T-helper 17 cell (primary cell): ENCODE measurements at regions not wholly inside any gene's neighbourhood (a gene's known extent, or its start where the extent isn't known, plus 50 kb on each side); places are given as distances from the start of the nearest gene placed in this dataset.

Experiments used
- ATAC-seq: fragments of 150-1000 bp; cut with Tn5 transposase; 2 replicates; pipeline ENCODE4 v1.10.0; 2021; ENCODE audit warnings: mild to moderate bottlenecking, moderate library complexity
- DNase-seq, 3 donors: peaks; one replicate each; pipeline versions ENCODE4 v3.0.0 to v3.0.0-alpha.2; 2020 to 2021
- H3K9me3 ChIP-seq: one replicate; pipeline ENCODE4 v1.7.0; 2013; ENCODE audit warnings: low read length, mild to moderate bottlenecking; ENCODE audit not compliant: control insufficient read depth, poor library complexity, severe bottlenecking
- H3K27ac Mint-ChIP-seq: one replicate; pipeline ENCODE4 v1.8.0; 2022; ENCODE audit warnings: mild to moderate bottlenecking, moderate library complexity, mixed read lengths
- H3K27me3 Mint-ChIP-seq: one replicate; pipeline ENCODE4 v1.8.0; 2022; ENCODE audit warnings: mixed read lengths
- H3K36me3 Mint-ChIP-seq: one replicate; pipeline ENCODE4 v1.8.0; 2022; ENCODE audit warnings: low read depth, mixed read lengths
- H3K4me1 Mint-ChIP-seq: one replicate; pipeline ENCODE4 v1.8.0; 2022; ENCODE audit warnings: mild to moderate bottlenecking, mixed read lengths
- H3K4me3 Mint-ChIP-seq: one replicate; pipeline ENCODE4 v1.8.0; 2022; ENCODE audit warnings: mild to moderate bottlenecking, moderate library complexity, mixed read lengths

DNA sequence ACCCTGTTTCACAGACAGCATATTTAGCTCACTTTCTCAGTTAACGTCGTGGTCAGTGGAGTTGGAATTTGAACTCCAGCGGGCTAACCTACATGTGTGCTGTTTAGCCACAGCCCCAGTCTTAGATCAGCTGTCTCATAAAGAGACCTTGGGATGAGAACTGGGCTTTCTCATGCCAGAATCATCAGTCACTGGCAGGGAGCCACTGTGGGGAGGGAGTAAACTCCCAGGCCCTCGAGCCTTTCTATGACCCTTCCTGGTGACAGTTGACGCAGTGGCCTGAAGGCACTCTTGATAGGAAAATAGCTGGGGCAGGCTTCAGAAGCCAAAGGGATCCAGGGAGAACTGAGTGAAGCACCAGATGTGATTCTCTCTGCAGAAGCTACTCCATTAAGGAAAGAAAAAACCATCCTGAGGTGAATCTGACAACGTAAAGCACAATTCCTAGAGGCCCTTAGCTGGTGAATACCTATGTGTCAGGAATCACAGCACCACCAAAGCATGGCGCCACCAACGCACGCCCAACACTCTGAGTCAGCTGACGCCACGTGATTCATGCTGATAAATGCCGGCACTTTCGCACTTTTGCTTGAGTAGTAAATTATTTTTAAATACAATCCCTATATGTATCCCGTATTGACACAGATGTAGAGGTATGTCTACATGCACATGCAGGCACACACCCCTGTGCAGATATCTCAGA lies 279.6 kb upstream of the TMEM132C start:
- no peaks in the 10 kb centered on the region for H3K4me1 Mint-ChIP-seq
- ATAC-seq, result no peak
- no peak for DNase-seq
- no peaks in the 10 kb centered on the region for H3K9me3 ChIP-seq
- no peaks in the 10 kb centered on the region for H3K27me3 Mint-ChIP-seq
- H3K36me3 Mint-ChIP-seq, result no peaks in the 10 kb centered on the region
- H3K27ac Mint-ChIP-seq, result no peak overlapping the region
- H3K4me3 Mint-ChIP-seq, result no peak overlapping the region

DNA sequence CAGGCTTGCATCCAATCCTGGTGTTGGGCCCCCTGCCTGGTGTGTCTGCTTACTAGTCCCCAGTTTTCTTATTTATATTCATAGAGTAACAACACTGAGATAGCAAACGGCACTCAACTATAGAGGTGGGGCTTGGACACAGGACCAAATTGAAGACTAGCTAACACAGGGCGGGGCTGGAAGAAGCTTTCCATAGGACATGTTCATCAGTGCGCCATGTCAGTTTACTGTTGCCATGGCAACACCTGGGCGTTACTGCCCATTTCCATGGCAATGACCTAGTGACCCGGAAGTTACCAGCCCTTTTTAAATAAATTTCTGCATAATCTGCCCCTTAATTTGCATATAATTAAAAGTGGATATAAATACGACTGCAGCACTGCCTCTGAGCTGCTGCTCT lies 275.5 kb upstream of the TMEM132C start:
- Mint-ChIP-seq H3K36me3 (no peaks in the 10 kb centered on the region), H3K4me3 (no peak overlapping the region), H3K4me1 (no peaks in the 10 kb centered on the region), H3K27me3 (no peaks in the 10 kb centered on the region), H3K27ac (no peak overlapping the region)
- DNase-seq, result no peak
- H3K9me3 ChIP-seq, result no peaks in the 10 kb centered on the region
- no peak for ATAC-seq

DNA sequence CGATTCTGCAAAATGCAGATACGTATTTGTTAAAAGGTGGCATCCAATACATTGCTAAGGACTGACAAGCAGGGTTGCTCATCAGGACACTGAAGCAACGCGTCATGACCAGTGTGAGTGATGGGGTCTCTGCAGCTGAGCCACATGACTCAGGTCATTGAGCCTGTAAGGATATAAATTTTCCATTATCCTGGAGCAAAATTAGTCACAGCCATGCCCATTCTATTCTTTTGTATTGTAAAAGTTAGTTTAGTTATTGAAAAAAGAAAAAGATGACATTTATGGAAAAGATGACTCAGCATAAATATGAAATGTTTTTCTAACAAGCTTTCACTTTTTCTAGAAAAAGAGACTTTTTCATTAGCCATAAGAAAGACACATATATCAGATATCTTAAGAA lies 268.0 kb upstream of the TMEM132C start:
- ATAC-seq (no peak), DNase-seq (no peak)
- Mint-ChIP-seq H3K4me1 (no peaks in the 10 kb centered on the region), H3K4me3 (no peak overlapping the region), H3K36me3 (no peaks in the 10 kb centered on the region), H3K27me3 (no peaks in the 10 kb centered on the region), H3K27ac (no peak overlapping the region)
- no peaks in the 10 kb centered on the region for H3K9me3 ChIP-seq

DNA sequence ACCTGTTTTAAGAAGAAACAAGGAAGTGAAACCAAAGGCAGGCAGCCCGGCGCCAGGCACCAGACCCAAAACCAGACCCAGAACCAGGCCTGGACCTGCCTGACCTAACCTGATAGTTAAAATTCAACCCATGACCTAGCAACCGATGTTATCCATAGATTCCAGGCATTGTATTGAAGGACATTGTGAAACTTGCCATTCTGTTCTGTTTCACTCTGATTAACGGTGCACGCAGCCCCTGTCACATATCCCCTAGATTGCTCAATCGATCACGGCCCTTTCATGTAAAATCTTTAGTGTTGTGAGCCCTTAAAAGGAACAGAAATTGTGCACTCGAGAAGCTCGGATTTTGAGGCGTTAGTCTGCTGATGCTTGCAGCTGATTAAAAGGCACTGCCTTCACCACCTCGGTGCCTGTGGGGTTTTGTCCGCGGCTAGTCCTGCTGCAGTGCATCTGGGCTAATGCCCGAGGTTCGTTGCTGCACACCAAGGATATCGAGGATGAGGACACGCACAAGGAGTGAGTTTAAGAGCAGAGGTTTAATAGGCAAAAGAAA lies 262.5 kb upstream of the TMEM132C start:
- no peak for ATAC-seq
- H3K9me3 ChIP-seq, result no peaks in the 10 kb centered on the region
- no peaks in the 10 kb centered on the region for H3K4me1 Mint-ChIP-seq
- no peak overlapping the region for H3K27ac Mint-ChIP-seq
- no peak overlapping the region for H3K4me3 Mint-ChIP-seq
- no peak for DNase-seq
- no peaks in the 10 kb centered on the region for H3K36me3 Mint-ChIP-seq
- H3K27me3 Mint-ChIP-seq, result no peaks in the 10 kb centered on the region

DNA sequence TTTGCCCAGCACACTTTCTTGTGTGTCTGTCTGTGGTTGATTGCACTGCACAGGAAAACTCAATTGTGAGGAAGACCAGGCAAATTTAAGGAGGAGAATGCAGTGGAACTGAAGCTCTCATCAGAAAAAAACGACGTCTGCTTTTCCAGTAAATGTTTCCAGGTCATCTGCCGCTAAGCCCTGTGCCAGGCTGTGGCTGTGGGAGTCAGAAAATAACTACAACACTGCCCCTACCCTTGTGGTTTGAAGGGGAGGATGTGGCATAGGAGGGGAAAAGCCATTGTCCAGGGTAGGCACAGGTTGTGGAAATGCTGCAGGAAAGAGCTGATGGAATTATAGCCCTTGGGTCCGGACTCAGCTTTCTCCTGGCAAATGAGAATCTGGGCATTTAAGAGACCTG lies 259.7 kb upstream of the TMEM132C start:
- Mint-ChIP-seq H3K27ac (no peak overlapping the region), H3K4me3 (no peak overlapping the region), H3K36me3 (no peaks in the 10 kb centered on the region), H3K27me3 (no peaks in the 10 kb centered on the region), H3K4me1 (no peaks in the 10 kb centered on the region)
- H3K9me3 ChIP-seq, result no peaks in the 10 kb centered on the region
- ATAC-seq (no peak), DNase-seq (no peak)

DNA sequence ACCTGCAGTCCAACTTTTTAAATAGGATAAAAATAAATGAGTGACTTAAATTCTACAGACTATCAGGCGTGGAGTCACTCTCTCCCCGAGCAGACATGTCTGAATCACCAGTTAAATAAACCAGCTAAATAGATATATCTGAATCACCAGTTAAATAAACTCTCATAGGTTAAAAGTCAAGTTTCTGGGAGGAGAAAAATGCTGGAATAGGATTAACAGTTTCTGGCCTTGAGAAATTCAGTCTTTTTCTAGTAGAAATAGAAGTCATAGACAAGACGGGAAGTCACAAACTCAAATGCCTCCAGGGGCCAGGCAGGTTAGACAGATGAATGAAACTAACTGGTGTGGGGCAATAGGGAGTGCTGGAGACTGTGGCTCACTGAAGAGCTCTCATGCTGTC lies 258.6 kb upstream of the TMEM132C start:
- Mint-ChIP-seq H3K27ac (no peak overlapping the region), H3K27me3 (no peaks in the 10 kb centered on the region), H3K4me1 (no peaks in the 10 kb centered on the region), H3K4me3 (no peak overlapping the region), H3K36me3 (no peaks in the 10 kb centered on the region)
- ATAC-seq, result no peak
- no peak for DNase-seq
- no peaks in the 10 kb centered on the region for H3K9me3 ChIP-seq

DNA sequence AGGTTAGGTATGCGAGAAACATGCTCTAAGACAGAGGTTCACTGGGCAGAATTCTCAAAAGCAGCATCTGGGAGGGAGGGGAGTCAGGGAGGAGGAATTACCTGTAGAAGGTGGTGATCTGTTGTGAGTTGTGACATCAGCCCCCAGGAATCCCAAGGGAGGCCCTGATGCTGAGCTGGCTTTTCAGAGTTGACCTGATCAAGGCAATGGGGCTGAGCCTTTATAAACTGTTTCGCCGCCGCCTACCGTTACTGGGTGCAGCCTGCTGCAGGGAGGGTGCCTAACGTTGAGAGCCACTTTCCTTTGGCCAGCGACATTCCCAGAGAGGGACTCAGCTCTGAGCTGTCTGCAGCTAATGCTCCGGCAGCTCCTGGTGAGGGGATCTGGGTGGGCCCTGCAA lies 257.9 kb upstream of the TMEM132C start:
- DNase-seq, result no peak
- Mint-ChIP-seq H3K4me1 (no peaks in the 10 kb centered on the region), H3K4me3 (no peak overlapping the region), H3K27me3 (no peaks in the 10 kb centered on the region), H3K27ac (no peak overlapping the region), H3K36me3 (no peaks in the 10 kb centered on the region)
- no peak for ATAC-seq
- no peaks in the 10 kb centered on the region for H3K9me3 ChIP-seq

DNA sequence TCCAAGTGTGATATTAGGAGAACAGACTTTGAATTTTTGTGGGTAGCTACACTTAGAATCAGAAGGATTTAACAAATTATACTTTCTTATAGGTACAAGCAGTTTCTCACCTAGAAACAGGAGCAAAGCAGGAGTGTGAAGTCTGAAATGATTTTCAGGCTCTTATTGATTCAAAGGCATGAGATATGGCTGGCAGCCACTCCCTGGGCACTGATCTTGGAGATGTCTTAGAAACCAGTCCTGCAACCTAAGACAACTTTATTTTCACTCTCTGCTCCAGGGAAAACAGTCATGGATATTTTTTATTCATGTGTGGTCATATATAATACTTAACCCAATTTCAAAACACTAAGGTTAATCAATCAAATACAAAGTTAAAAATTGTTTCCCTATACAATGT lies 254.9 kb upstream of the TMEM132C start:
- Mint-ChIP-seq H3K36me3 (no peaks in the 10 kb centered on the region), H3K4me3 (no peak overlapping the region), H3K27me3 (no peaks in the 10 kb centered on the region), H3K27ac (no peak overlapping the region), H3K4me1 (no peaks in the 10 kb centered on the region)
- DNase-seq (no peak), ATAC-seq (no peak)
- H3K9me3 ChIP-seq, result no peaks in the 10 kb centered on the region

DNA sequence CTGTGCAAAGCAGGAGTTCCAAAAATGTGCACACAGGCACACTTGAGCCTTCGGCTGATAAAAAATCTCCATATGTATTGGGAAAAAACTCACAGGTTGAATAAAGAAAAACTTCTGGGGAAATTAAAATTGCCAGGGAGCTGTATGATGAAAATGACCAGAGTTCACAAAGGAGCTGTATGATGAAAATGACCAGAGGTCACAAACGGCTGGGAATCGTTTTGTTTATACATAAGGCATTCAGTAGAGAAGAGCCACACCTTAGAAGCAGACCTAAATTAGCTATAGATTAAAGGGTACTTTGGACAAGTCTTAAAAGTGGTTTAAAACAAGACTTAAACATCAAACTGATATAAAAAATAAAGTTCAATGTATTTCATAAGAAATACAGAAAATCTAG lies 251.7 kb upstream of the TMEM132C start:
- DNase-seq (no peak), ATAC-seq (no peak)
- Mint-ChIP-seq H3K27me3 (no peaks in the 10 kb centered on the region), H3K4me1 (no peaks in the 10 kb centered on the region), H3K4me3 (no peak overlapping the region), H3K27ac (no peak overlapping the region), H3K36me3 (no peaks in the 10 kb centered on the region)
- H3K9me3 ChIP-seq, result no peaks in the 10 kb centered on the region

DNA sequence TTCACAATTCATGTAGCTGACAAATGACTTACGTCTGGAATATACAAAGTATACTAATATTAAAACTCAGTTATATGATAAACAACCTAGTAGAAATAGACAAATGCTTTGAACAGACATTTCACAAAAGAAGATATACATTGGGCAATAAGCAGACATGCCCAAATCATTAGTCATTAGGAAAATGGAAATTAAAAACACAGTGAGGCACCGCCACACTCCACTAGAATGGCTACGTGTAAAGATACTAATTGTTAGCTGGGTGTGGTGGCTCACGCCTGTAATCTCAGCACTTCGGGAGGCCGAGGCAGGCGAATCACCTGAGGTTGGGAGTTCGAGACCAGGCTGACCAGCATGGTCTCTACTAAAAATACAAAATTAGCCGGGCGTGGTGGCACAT lies 248.9 kb upstream of the TMEM132C start:
- no peaks in the 10 kb centered on the region for H3K27me3 Mint-ChIP-seq
- no peak overlapping the region for H3K4me3 Mint-ChIP-seq
- no peak overlapping the region for H3K27ac Mint-ChIP-seq
- H3K9me3 ChIP-seq, result no peaks in the 10 kb centered on the region
- no peaks in the 10 kb centered on the region for H3K36me3 Mint-ChIP-seq
- no peak for DNase-seq
- no peaks in the 10 kb centered on the region for H3K4me1 Mint-ChIP-seq
- ATAC-seq, result no peak

DNA sequence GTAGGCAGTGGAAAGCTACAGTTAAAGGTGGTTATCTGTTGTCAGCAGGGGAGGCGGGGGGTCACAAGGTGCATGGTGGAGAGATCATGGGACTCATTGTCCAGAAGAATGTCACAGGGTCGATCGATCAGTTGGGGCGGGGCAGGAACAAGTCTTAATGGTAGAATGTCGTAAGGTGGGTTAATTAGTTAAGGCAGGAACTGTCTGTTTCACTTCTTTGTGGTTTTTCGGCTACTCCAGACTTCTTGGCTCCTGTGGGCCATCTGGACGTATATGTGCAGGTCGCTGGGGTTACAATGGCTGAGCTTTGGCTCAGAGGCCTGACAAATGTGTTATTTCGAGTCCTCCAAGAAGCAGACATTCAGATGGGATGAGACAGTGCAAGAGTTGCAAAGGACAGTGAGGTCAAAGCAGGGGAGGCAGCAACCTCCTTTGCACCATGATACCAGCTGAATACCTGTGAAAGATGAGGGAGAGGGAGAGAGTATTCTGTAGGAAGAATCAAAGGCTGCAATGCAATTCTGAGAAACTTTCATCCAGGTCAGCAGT lies 246.9 kb upstream of the TMEM132C start:
- Mint-ChIP-seq H3K27me3 (no peaks in the 10 kb centered on the region), H3K36me3 (no peaks in the 10 kb centered on the region), H3K4me3 (no peak overlapping the region), H3K4me1 (no peaks in the 10 kb centered on the region), H3K27ac (no peak overlapping the region)
- no peaks in the 10 kb centered on the region for H3K9me3 ChIP-seq
- no peak for DNase-seq
- no peak for ATAC-seq

DNA sequence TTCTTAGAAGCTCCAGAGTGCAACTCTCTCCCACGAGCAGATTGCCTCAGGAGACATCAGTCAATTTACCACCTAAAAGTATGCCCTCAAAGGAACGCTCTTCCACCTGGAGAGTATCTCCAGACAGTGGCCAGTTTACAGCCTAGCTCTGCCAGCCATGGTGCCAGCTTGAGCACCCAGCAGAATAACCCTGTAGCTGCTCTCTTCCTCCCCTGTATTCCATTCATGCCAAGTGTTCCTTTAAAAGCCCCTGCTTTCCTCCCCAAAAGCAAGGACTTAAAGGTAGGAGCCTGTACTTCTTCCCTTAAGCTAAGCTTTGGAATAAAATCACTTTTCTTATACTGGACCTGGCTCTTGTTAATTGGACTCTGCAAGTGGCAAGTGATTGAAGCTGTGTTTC lies 245.4 kb upstream of the TMEM132C start:
- H3K27me3 Mint-ChIP-seq, result no peaks in the 10 kb centered on the region
- H3K4me3 Mint-ChIP-seq, result no peak overlapping the region
- H3K9me3 ChIP-seq, result no peaks in the 10 kb centered on the region
- H3K27ac Mint-ChIP-seq, result no peak overlapping the region
- H3K36me3 Mint-ChIP-seq, result no peaks in the 10 kb centered on the region
- H3K4me1 Mint-ChIP-seq, result no peaks in the 10 kb centered on the region
- ATAC-seq (no peak), DNase-seq (no peak)

DNA sequence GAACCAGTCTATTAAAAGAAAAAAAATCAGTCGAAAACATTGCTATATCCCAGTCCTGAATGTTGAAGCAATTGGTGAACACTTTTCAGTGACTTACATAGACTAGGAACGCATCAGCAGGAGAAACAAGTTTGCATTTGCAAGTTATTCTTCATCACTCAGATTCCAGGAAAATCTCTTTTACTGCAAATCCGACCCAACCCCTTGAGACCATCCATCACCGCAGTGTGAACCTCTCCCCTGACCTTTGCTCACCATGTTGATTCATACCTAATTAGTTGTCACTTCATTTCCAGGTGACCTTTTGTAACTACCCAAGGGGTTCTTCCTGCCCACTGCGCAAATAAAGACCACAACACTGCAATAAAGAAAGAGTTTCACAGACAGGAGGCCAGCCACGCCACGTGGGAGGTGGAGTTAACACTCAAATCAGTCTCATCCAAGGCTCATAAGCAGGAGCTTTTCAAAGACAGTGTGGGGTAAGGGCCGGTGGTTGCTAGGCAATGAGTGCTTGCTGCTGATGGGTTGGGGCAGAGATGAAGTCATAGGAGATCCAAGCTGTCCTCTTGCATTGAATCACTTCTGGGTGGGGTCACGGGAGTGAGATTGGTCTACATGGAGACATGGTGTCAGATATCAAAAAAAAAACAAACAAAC lies 241.3 kb upstream of the TMEM132C start:
- DNase-seq (no peak), ATAC-seq (no peak)
- Mint-ChIP-seq H3K36me3 (no peaks in the 10 kb centered on the region), H3K4me1 (no peaks in the 10 kb centered on the region), H3K27ac (no peak overlapping the region), H3K27me3 (no peaks in the 10 kb centered on the region), H3K4me3 (no peak overlapping the region)
- no peaks in the 10 kb centered on the region for H3K9me3 ChIP-seq
